ENCODE measurements at regions not wholly inside any gene's neighbourhood (a gene's known extent, or its start where the extent isn't known, plus 50 kb on each side); places are given as distances from the start of the nearest gene placed in this dataset.

DNA sequence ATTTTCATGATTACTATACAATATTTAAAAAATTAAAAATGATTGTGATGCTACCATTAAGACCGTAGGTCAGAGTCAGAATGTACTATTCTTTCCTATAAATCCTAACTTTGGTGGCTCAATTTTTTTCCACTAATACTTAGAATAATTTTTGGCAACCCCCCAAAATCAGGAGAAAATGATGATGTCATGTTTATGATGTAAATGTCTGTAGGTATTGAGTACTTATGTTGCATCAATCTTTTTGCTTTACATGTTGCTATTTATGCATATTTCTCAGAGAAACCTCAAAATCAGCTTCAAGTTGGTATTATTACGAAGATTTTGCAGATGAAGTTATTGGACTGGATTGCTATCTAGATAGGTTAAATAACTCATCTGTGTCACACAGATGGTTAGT lies 371.2 kb downstream of the ADGRL2 start:
- DNase-seq (ENCODE audit: low spot score in 2 of 2), result no peak
- Histone ChIP-seq H3K4me3 (no peak overlapping the region), H3K9me3 (no peaks in the 10 kb centered on the region), H3K27ac (no peak overlapping the region), H3K4me1 (no peaks in the 10 kb centered on the region), H3K36me3 (no peaks in the 10 kb centered on the region), H3K27me3 (no peaks in the 10 kb centered on the region)
- no peak for TF ChIP-seq POLR2AphosphoS5 (IDR thresholded peaks at IDR 0.05)
- TF ChIP-seq, protein P1, sequence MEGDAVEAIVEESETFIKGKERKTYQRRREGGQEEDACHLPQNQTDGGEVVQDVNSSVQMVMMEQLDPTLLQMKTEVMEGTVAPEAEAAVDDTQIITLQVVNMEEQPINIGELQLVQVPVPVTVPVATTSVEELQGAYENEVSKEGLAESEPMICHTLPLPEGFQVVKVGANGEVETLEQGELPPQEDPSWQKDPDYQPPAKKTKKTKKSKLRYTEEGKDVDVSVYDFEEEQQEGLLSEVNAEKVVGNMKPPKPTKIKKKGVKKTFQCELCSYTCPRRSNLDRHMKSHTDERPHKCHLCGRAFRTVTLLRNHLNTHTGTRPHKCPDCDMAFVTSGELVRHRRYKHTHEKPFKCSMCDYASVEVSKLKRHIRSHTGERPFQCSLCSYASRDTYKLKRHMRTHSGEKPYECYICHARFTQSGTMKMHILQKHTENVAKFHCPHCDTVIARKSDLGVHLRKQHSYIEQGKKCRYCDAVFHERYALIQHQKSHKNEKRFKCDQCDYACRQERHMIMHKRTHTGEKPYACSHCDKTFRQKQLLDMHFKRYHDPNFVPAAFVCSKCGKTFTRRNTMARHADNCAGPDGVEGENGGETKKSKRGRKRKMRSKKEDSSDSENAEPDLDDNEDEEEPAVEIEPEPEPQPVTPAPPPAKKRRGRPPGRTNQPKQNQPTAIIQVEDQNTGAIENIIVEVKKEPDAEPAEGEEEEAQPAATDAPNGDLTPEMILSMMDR (IDR thresholded peaks at IDR 0.05), result no peak
- no peak for TF ChIP-seq POLR2A (IDR thresholded peaks at IDR 0.05)
- intact Hi-C loops (cut with DNase I; ENCODE audit: low total_unique reads), result no loop called here

DNA sequence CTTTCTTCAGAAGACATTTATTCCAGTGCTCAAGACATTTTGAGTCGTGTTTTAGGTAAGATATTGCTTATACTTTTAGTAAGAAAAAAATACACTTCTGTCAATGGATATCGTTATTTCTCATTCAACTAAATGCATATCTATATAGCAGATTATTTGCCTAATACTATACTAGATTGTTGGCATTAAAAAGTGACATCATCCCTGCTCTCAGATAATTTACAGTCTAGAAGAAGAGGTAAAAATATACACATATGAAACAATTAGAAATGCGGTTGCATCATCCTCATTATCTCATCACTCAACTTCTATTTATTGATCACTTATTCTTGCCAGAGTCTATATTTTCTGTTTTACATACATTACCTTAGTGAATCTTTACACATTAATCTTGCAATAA lies 367.7 kb downstream of the ADGRL2 start:
- DNase-seq (ENCODE audit: low spot score in 2 of 2), result no peak
- intact Hi-C loops (cut with DNase I; ENCODE audit: low total_unique reads), result no loop called here

DNA sequence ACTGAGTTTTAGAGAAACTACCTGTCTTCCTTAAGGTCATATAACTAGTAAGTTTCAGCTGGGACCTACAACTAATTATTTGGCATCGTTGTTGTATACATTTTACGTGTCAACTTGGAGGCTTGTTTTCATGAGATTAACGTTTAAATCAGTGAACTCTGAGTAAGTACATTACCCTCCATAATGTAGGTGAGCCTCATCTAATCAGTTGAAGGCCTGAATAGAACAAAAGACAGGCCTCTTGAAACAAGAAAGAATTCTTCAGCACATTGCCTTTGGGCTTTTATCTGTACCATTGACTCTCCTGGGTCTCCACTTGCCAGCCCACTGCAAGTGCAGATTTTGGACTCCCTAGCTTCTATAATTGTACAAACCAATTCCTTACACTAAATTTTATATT lies 364.6 kb downstream of the ADGRL2 start:
- H3K4me3 ChIP-seq, result no peak overlapping the region
- H3K36me3 ChIP-seq, result no peaks in the 10 kb centered on the region
- H3K27me3 ChIP-seq, result no peaks in the 10 kb centered on the region
- H3K4me1 ChIP-seq, result no peaks in the 10 kb centered on the region
- DNase-seq (ENCODE audit: low spot score in 2 of 2), result no peak
- no peak overlapping the region for H3K27ac ChIP-seq
- no peaks in the 10 kb centered on the region for H3K9me3 ChIP-seq
- intact Hi-C loops (cut with DNase I; ENCODE audit: low total_unique reads), result no loop called here
- TF ChIP-seq, protein P1 (IDR thresholded peaks at IDR 0.05), result no peak
- TF ChIP-seq POLR2A (IDR thresholded peaks at IDR 0.05) (no peak), POLR2AphosphoS5 (IDR thresholded peaks at IDR 0.05) (no peak)

More for the DNA sequence above, 367.7 kb downstream of the ADGRL2 start:
- Histone ChIP-seq H3K27ac (no peak overlapping the region), H3K27me3 (no peaks in the 10 kb centered on the region), H3K4me3 (no peak overlapping the region), H3K4me1 (no peaks in the 10 kb centered on the region), H3K36me3 (no peaks in the 10 kb centered on the region), H3K9me3 (no peaks in the 10 kb centered on the region)
- TF ChIP-seq POLR2A (IDR thresholded peaks at IDR 0.05) (no peak), POLR2AphosphoS5 (IDR thresholded peaks at IDR 0.05) (no peak)
- TF ChIP-seq, protein P1 (IDR thresholded peaks at IDR 0.05), result no peak

DNA sequence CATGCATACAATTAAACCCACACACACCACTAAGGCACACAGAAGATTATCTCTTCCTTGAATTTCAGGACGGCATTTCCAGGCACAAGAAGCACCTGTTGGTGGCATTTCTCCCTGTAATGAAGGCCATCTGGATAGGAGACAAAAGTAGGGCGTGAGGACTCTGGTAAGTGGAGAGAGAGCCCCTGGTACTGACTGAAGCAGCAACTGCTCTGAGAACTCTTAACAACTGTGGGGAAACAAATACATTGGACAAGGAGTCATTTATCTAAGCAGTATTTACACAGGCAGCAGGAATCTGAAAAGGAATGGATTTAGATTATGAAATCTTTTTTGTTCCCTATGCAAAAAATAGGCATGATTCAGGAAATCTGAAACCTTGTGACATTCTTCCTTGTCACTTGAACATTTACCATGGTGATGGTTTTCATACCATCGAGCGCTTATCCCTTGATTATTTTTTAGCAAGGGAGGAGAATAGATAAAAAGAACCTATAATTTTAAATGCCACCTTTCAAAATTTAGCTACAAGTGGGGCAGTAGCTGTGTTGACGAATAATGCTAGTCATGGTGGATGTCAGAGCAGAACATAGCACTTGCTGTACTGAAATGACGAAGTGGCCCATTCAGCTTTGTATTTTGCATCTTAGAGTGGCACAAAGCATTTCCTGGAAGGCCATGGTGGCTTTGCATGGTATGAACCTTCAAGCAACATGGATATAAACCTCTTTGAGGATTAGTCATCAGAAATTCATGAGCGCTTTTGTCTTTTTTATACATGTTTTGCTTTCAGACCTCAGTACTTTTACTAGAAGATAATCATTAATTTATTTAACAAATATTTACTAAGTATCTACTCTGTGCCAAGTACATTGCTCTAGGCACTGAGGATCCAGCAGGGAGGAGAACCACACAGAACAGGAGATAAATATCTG lies 362.0 kb downstream of the ADGRL2 start:
- TF ChIP-seq, protein P1 (IDR thresholded peaks at IDR 0.05), result no peak
- no peak for TF ChIP-seq POLR2A (IDR thresholded peaks at IDR 0.05)
- TF ChIP-seq POLR2AphosphoS5 (IDR thresholded peaks at IDR 0.05), result no peak
- no peaks in the 10 kb centered on the region for H3K9me3 ChIP-seq
- no peak overlapping the region for H3K27ac ChIP-seq
- no peaks in the 10 kb centered on the region for H3K27me3 ChIP-seq
- no peak overlapping the region for H3K4me3 ChIP-seq
- H3K4me1 ChIP-seq, result no peaks in the 10 kb centered on the region
- no peak for DNase-seq (ENCODE audit: low spot score in 2 of 2)
- H3K36me3 ChIP-seq, result no peaks in the 10 kb centered on the region
- intact Hi-C loops (cut with DNase I; ENCODE audit: low total_unique reads), result no loop called here

DNA sequence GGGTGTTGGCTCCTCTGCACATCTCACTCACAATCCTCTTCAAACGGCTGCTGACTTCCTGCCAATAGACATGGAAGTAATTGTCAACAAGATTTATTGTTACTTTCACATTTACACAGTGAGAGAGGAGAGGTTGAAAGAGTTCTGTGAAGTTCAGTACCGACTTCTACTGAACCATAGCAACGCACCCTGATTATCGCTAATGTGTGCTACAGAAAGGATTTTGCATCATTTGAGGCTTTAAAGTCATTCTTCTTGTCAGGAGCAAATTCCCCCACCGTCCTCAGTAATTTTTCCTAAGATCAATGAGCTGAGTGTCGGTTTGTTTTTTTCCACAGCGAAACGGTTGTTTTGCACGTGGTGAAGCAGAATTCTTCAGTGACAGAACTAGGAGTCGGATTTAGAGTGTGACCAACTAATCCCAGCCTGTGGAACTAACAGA lies 361.0 kb downstream of the ADGRL2 start:
- H3K36me3 ChIP-seq, result no peaks in the 10 kb centered on the region
- H3K27ac ChIP-seq, result peak overlapping the region in 1 of 2 donors; percentile 39
- intact Hi-C loops (cut with DNase I; ENCODE audit: low total_unique reads), result no loop called here
- DNase-seq (ENCODE audit: low spot score in 2 of 2), result no peak
- no peaks in the 10 kb centered on the region for H3K4me1 ChIP-seq
- peak overlapping the region in 2 of 3 donors; percentile 24 to 32 for H3K4me3 ChIP-seq
- no peaks in the 10 kb centered on the region for H3K9me3 ChIP-seq
- H3K27me3 ChIP-seq, result no peaks in the 10 kb centered on the region
- TF ChIP-seq POLR2A (IDR thresholded peaks at IDR 0.05) (no peak), POLR2AphosphoS5 (IDR thresholded peaks at IDR 0.05) (no peak)
- TF ChIP-seq, protein P1 (IDR thresholded peaks at IDR 0.05), result no peak
